Spinal cord (tissue), 9 donors: ENCODE measurements at regions not wholly inside any gene's neighbourhood (a gene's known extent, or its start where the extent isn't known, plus 50 kb on each side); places are given as distances from the start of the nearest gene placed in this dataset.

Experiments used
- DNase-seq, 6 donors: peaks; one replicate each; pipeline versions ENCODE4 v3.0.0 to v3.0.0-alpha.2; 2013 to 2015; ENCODE audit warnings: low spot score in 6 of 6, low read depth in 4 of 6
- H3K27ac ChIP-seq: one replicate; pipeline ENCODE4 v1.5.1; 2013; ENCODE audit warnings: low read depth, low read length, control low read depth
- H3K27me3 ChIP-seq: one replicate; pipeline ENCODE4 v1.6.1; 2013; ENCODE audit warnings: low read length; ENCODE audit not compliant: control insufficient read depth, insufficient read depth
- H3K36me3 ChIP-seq: one replicate; pipeline ENCODE4 v1.6.1; 2013; ENCODE audit warnings: low read length; ENCODE audit not compliant: control insufficient read depth, insufficient read depth
- H3K4me1 ChIP-seq: one replicate; pipeline ENCODE4 v1.6.1; 2013; ENCODE audit warnings: low read length; ENCODE audit not compliant: control insufficient read depth, insufficient read depth
- H3K4me3 ChIP-seq: one replicate; pipeline ENCODE4 v1.5.1; 2013; ENCODE audit warnings: low read depth, low read length, control low read depth
- H3K9me3 ChIP-seq: one replicate; pipeline ENCODE4 v1.6.1; 2013; ENCODE audit warnings: low read length; ENCODE audit not compliant: control insufficient read depth, insufficient read depth
- WGBS: methylation state at CpG from one replicate; pipeline ENCODE4 v1.1.5; 2013; ENCODE audit warnings: missing lambda C conversion rate; ENCODE audit not compliant: insufficient coverage; 5-methylcytosine and 5-hydroxymethylcytosine counted together
- donor health status: healthy.

- no peak for DNase-seq
- 100% methylated on average over 3 of the region's 4 CpGs for WGBS
Measured at GRCh38 chr1:232296461-232296860, 333.5 kb downstream of the SIPA1L2 start.

GRCh38 chr1:232293361-232293760, 336.6 kb downstream of the SIPA1L2 start:
- H3K27me3 ChIP-seq, result no peaks in the 10 kb centered on the region
- no peak overlapping the region for H3K27ac ChIP-seq
- H3K36me3 ChIP-seq, result no peaks in the 10 kb centered on the region
- no peaks in the 10 kb centered on the region for H3K4me1 ChIP-seq
- 75% methylated on average over 1 of the region's 3 CpGs for WGBS
- H3K9me3 ChIP-seq, result no peaks in the 10 kb centered on the region
- H3K4me3 ChIP-seq, result no peak overlapping the region
- no peak for DNase-seq

More at GRCh38 chr1:232296461-232296860, 333.5 kb downstream of the SIPA1L2 start:
- Histone ChIP-seq H3K9me3 (no peaks in the 10 kb centered on the region), H3K27ac (no peak overlapping the region), H3K36me3 (no peaks in the 10 kb centered on the region), H3K4me3 (no peak overlapping the region), H3K27me3 (no peaks in the 10 kb centered on the region), H3K4me1 (no peaks in the 10 kb centered on the region)

- Histone ChIP-seq H3K27ac (no peak overlapping the region), H3K4me3 (no peak overlapping the region), H3K4me1 (no peaks in the 10 kb centered on the region), H3K9me3 (no peaks in the 10 kb centered on the region), H3K27me3 (no peaks in the 10 kb centered on the region), H3K36me3 (no peaks in the 10 kb centered on the region)
- no peak for DNase-seq
- WGBS, result 39% methylated on average over 5 of the region's 7 CpGs
Measured at GRCh38 chr1:232292818-232293217, 337.1 kb downstream of the SIPA1L2 start.

GRCh38 chr1:232292239-232292638, 337.7 kb downstream of the SIPA1L2 start:
- no peaks in the 10 kb centered on the region for H3K9me3 ChIP-seq
- 8% methylated on average over 1 of the region's 2 CpGs for WGBS
- no peak overlapping the region for H3K27ac ChIP-seq
- peak in 3 of 6 donors; percentile 17 to 61 (median 41) for DNase-seq
- H3K4me1 ChIP-seq, result no peaks in the 10 kb centered on the region
- H3K27me3 ChIP-seq, result no peaks in the 10 kb centered on the region
- no peak overlapping the region for H3K4me3 ChIP-seq
- H3K36me3 ChIP-seq, result no peaks in the 10 kb centered on the region

GRCh38 chr1:232291681-232292080, 338.3 kb downstream of the SIPA1L2 start:
- no CpG with 5 or more reads among the region's 1 CpG for WGBS
- Histone ChIP-seq H3K36me3 (no peaks in the 10 kb centered on the region), H3K4me1 (no peaks in the 10 kb centered on the region), H3K9me3 (no peaks in the 10 kb centered on the region), H3K4me3 (no peak overlapping the region), H3K27ac (no peak overlapping the region), H3K27me3 (no peaks in the 10 kb centered on the region)
- DNase-seq, result peak in 1 of 6 donors; percentile 43

- H3K9me3 ChIP-seq, result no peaks in the 10 kb centered on the region
- no peaks in the 10 kb centered on the region for H3K36me3 ChIP-seq
- peak in 1 of 6 donors; percentile 18 for DNase-seq
- H3K27ac ChIP-seq, result no peak overlapping the region
- 84% methylated on average over 3 of the region's 4 CpGs for WGBS
- H3K4me3 ChIP-seq, result no peak overlapping the region
- H3K27me3 ChIP-seq, result no peaks in the 10 kb centered on the region
- H3K4me1 ChIP-seq, result no peaks in the 10 kb centered on the region
Measured at GRCh38 chr1:232291261-232291660, 338.7 kb downstream of the SIPA1L2 start.

- H3K27me3 ChIP-seq, result no peaks in the 10 kb centered on the region
- no peak overlapping the region for H3K27ac ChIP-seq
Measured at GRCh38 chr1:232290570-232290969, 339.4 kb downstream of the SIPA1L2 start.

GRCh38 chr1:232287676-232288569, 342.0 kb downstream of the SIPA1L2 start:
- H3K4me3 ChIP-seq, result no peak overlapping the region
- peaks cover 2% of the 10 kb centered on the region for H3K4me1 ChIP-seq
- DNase-seq, result no peak
- no peaks in the 10 kb centered on the region for H3K36me3 ChIP-seq
- no peaks in the 10 kb centered on the region for H3K9me3 ChIP-seq
- no peaks in the 10 kb centered on the region for H3K27me3 ChIP-seq
- 100% methylated on average over 1 of the region's 8 CpGs for WGBS
- H3K27ac ChIP-seq, result no peak overlapping the region

More at GRCh38 chr1:232290570-232290969, 339.4 kb downstream of the SIPA1L2 start:
- DNase-seq, result no peak
- H3K36me3 ChIP-seq, result no peaks in the 10 kb centered on the region
- H3K9me3 ChIP-seq, result no peaks in the 10 kb centered on the region
- no peaks in the 10 kb centered on the region for H3K4me1 ChIP-seq
- no peak overlapping the region for H3K4me3 ChIP-seq

GRCh38 chr1:232285138-232285537, 344.8 kb downstream of the SIPA1L2 start:
- no peak for DNase-seq
- peaks cover 2% of the 10 kb centered on the region for H3K4me1 ChIP-seq
- H3K27ac ChIP-seq, result no peak overlapping the region
- H3K36me3 ChIP-seq, result no peaks in the 10 kb centered on the region
- H3K4me3 ChIP-seq, result no peak overlapping the region
- H3K27me3 ChIP-seq, result no peaks in the 10 kb centered on the region
- no peaks in the 10 kb centered on the region for H3K9me3 ChIP-seq
- 100% methylated on average over 4 of the region's 6 CpGs for WGBS

- Histone ChIP-seq H3K36me3 (no peaks in the 10 kb centered on the region), H3K4me1 (peaks cover 2% of the 10 kb centered on the region), H3K4me3 (no peak overlapping the region), H3K27me3 (no peaks in the 10 kb centered on the region), H3K27ac (no peak overlapping the region), H3K9me3 (no peaks in the 10 kb centered on the region)
- DNase-seq, result no peak
- WGBS, result 50% methylated on average over 4 of the region's 4 CpGs
Measured at GRCh38 chr1:232283864-232284263, 346.1 kb downstream of the SIPA1L2 start.
